Neural crest cell (in vitro differentiated cells): ENCODE measurements at regions not wholly inside any gene's neighbourhood (a gene's known extent, or its start where the extent isn't known, plus 50 kb on each side); places are given as distances from the start of the nearest gene placed in this dataset.
"Not testable (repeated sequence)": the region's sequence is repeated elsewhere in the genome, so short reads cannot be mapped to it uniquely, and the experiment has no call there.

Experiments used
- DNase-seq: peaks from one replicate; pipeline ENCODE4 v3.0.0; 2021; ENCODE audit warnings: low read depth, mixed read lengths, low spot score
- H3K27ac Mint-ChIP-seq: one replicate; pipeline ENCODE4 v1.8.0; 2021; ENCODE audit warnings: mild to moderate bottlenecking, mixed read lengths; ENCODE audit not compliant: unreplicated experiment
- H3K27me3 Mint-ChIP-seq: 2 replicates; pipeline ENCODE4 v1.8.0; 2021; ENCODE audit warnings: low read depth, mild to moderate bottlenecking, mixed read lengths
- H3K36me3 Mint-ChIP-seq: 2 replicates; pipeline ENCODE4 v1.8.0; 2021; ENCODE audit warnings: low read depth, mild to moderate bottlenecking, mixed read lengths
- H3K4me1 Mint-ChIP-seq: 2 replicates; pipeline ENCODE4 v1.8.0; 2021; ENCODE audit warnings: mixed read lengths
- H3K4me3 Mint-ChIP-seq: one replicate; pipeline ENCODE4 v1.8.0; 2021; ENCODE audit warnings: mild to moderate bottlenecking, mixed read lengths
- H3K9me3 Mint-ChIP-seq: 2 replicates; pipeline ENCODE4 v1.8.0; 2021; ENCODE audit warnings: mixed read lengths
- TF ChIP-seq, protein P1 (sequence below): fragments of 200-600 bp; sonication (generic); conservative IDR thresholded peaks from 2 replicates; pipeline ENCODE4 v1.5.0; 2021; ENCODE audit warnings: antibody characterized with exemption, mild to moderate bottlenecking

DNA sequence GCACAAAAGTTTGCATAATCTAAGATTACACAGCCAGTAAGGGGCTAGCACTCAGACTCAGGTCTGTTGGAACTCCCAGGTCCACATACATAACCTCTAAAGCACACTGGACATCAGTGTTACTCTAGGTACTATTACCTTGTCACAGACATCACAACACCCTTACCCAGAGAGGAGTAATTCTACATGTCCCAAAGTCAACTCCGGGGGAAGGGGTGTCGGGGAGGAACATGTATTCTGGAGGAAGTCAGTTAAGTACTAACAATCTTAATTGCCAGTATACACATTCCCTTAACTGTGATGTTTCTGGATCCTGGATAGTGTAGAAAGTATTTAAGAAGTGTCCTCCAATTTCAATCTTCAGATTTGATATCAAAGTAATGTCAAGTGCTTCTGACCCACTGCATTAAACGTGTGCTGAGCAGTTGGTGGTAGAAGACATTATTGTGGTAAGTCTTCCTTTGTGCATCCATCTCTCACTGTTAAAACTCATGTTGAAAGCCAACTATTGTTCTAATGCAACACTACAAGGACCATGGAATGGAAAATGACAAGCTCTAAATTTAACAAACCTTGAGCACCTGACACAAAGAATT lies 155.4 kb downstream of the CRPPA start:
- DNase-seq: no peak
- Mint-ChIP-seq H3K27me3 (no peaks in the 10 kb centered on the region), H3K4me1 (no peaks in the 10 kb centered on the region), H3K36me3 (no peaks in the 10 kb centered on the region), H3K4me3 (no peak overlapping the region), H3K27ac (no peak overlapping the region), H3K9me3 (no peaks in the 10 kb centered on the region)
- TF ChIP-seq, protein P1, sequence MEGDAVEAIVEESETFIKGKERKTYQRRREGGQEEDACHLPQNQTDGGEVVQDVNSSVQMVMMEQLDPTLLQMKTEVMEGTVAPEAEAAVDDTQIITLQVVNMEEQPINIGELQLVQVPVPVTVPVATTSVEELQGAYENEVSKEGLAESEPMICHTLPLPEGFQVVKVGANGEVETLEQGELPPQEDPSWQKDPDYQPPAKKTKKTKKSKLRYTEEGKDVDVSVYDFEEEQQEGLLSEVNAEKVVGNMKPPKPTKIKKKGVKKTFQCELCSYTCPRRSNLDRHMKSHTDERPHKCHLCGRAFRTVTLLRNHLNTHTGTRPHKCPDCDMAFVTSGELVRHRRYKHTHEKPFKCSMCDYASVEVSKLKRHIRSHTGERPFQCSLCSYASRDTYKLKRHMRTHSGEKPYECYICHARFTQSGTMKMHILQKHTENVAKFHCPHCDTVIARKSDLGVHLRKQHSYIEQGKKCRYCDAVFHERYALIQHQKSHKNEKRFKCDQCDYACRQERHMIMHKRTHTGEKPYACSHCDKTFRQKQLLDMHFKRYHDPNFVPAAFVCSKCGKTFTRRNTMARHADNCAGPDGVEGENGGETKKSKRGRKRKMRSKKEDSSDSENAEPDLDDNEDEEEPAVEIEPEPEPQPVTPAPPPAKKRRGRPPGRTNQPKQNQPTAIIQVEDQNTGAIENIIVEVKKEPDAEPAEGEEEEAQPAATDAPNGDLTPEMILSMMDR: no peak

DNA sequence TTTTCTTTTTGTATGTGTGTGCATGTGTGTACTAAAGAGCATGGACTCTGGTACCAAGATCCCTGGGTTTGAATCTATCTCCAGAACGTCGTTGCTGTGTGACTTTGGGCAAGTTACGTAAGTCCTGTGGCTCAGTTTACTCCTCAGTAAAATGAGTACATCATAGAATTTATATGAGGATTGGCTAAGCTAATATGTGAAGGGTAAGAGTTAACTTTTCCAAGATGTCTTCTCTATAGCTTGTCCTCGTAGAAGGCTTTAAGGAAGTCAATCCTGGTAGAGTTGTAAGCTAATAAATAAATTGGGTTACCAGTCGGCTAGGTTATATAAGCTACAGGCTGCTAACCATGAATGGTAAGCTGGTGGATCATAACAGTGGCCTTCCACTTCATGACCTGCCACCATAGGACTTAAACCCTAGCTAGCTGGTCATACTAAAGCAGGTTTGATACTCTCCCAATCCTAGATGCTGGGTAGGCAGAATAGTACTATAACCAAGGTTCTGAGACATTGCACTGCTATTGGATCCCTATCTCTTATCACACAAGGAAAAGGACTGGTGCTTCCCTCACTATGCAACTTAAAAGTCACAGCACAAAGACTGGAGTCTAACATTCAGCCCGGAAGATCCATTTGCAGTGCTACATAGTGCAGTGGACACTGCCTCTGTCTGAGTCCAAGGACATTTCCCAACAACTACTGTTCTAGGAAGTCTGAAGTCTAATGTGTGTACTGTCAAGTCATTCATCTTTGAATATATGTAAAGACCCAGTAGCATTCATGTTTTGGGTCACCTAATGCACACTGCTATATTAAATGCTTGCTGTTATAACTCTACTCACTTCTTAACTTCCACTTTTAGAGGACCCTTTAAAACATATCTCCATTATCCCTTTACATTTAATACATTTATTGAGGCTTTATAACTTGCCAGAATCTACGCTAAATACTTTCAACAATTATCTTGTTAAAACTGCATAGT lies 156.2 kb downstream of the CRPPA start:
- Mint-ChIP-seq H3K27me3 (no peaks in the 10 kb centered on the region), H3K4me1 (no peaks in the 10 kb centered on the region), H3K36me3 (no peaks in the 10 kb centered on the region), H3K9me3 (no peaks in the 10 kb centered on the region), H3K4me3 (no peak overlapping the region), H3K27ac (no peak overlapping the region)
- TF ChIP-seq, protein P1: no peak
- no peak for DNase-seq

DNA sequence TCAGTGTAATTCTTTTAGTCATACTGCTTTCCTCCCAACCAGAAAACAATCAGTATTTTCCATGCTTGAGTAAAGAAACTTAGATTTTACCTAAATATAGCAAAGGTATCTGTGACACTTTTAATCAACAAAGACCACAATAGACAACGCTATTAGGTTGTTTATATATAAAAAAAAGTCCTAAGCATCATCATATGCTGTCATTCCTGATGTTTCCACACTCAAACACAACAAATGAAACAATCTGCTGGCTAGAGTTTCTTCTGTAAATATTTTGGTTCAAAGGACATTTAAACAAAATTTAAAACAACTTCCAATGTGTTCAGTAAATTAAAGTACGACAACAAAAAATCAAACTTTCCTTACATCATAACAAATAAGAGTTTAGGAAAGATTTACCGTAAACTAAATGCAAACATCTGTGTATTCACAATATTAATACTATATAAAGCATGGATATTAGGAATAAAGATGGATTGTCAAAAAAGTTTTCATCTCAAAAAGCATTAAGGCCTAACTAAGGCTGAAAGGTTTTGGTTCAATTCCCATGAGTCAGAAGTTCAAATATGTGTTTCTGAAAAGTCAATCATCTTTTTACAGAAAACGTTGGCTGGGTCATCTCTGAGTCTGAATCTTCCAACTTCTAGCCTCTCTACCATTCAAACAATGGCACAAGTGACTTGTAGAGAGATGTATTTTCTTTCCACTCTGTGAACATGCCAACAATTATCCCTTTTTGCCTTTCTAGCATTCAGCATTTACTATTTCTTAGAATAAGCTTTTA lies 157.1 kb downstream of the CRPPA start:
- Mint-ChIP-seq H3K36me3 (no peaks in the 10 kb centered on the region), H3K4me1 (no peaks in the 10 kb centered on the region), H3K27ac (no peak overlapping the region), H3K4me3 (no peak overlapping the region), H3K9me3 (no peaks in the 10 kb centered on the region), H3K27me3 (no peaks in the 10 kb centered on the region)
- TF ChIP-seq, protein P1: no peak
- no peak for DNase-seq

DNA sequence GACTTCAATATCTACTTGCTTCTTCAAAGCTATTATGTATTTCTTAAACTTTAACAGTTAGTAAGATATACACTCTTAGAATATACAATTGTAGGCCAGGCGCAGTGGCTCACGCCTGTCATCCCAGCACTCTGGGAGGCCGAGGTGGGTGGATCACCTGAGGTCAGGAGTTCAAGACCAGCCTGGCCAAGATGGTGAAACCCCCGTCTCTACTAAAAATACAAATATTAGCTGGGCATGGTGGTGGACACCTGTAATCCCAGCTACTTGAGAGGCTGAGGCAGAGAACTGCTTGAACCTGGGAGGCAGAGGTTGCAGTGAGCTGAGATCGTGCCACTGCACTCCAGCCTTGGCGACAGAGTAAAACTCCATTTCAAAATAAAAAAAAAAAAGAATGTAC lies 158.0 kb downstream of the CRPPA start:
- H3K27ac Mint-ChIP-seq, H3K4me1 Mint-ChIP-seq, H3K9me3 Mint-ChIP-seq, DNase-seq, H3K36me3 Mint-ChIP-seq, H3K4me3 Mint-ChIP-seq, H3K27me3 Mint-ChIP-seq: not testable (repeated sequence)

DNA sequence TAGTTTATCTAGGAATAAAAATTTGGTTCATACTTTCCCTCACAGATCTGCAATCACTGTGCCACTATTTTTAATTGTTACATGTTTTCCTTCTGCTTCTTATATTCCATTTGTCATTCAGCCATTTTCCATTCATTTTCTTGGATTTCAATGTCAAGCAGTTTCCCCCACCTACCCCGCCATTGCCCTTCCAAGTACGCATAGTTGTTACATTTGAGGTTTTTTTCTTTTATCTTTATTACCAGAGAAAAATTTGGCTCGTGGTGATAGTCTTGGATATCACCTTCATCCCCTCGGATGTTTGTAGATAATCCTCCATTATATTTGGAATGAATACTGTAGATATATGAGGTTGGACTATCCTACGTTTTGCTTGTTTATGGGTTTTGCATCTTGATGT lies 159.7 kb downstream of the CRPPA start:
- no peak for DNase-seq
- Mint-ChIP-seq H3K27me3 (no peaks in the 10 kb centered on the region), H3K36me3 (no peaks in the 10 kb centered on the region), H3K27ac (no peak overlapping the region), H3K9me3 (no peaks in the 10 kb centered on the region), H3K4me1 (no peaks in the 10 kb centered on the region), H3K4me3 (no peak overlapping the region)
- TF ChIP-seq, protein P1: no peak
